HTR-8/SVneo (cell line): ENCODE measurements at regions not wholly inside any gene's neighbourhood (a gene's known extent, or its start where the extent isn't known, plus 50 kb on each side); places are given as distances from the start of the nearest gene placed in this dataset.

Experiments used
- DNase-seq: peaks from one replicate; pipeline ENCODE4 v3.0.0; 2011; ENCODE audit warnings: low spot score, mixed read lengths; ENCODE audit not compliant: insufficient read length
- FAIRE-seq: peaks from 2 replicates; lab custom pipeline; 2011; peaks lifted over from hg19 to GRCh38; lab: Jason Lieb, UNC

DNA sequence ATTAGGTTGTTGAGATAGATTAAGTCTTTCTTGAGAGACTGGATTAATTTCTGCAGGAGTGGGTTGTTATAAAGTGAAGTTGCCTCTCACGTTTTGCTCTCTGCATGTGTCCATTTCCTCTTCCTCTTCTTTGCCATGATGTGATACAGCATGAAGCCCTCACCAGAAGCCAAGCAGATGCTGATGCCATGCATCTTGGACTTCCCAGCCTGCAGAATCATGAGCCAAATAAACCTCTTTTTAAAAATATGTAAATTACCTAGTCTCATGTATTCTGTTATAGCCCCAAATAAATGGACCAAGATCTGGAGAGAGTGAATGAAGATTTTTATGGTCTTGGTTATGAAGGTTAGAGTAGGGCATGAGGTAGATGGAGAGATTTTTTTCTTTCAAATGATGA is 111.6 kb upstream of the MAN1A1 start:
- FAIRE-seq: no peak
- DNase-seq: no peak

DNA sequence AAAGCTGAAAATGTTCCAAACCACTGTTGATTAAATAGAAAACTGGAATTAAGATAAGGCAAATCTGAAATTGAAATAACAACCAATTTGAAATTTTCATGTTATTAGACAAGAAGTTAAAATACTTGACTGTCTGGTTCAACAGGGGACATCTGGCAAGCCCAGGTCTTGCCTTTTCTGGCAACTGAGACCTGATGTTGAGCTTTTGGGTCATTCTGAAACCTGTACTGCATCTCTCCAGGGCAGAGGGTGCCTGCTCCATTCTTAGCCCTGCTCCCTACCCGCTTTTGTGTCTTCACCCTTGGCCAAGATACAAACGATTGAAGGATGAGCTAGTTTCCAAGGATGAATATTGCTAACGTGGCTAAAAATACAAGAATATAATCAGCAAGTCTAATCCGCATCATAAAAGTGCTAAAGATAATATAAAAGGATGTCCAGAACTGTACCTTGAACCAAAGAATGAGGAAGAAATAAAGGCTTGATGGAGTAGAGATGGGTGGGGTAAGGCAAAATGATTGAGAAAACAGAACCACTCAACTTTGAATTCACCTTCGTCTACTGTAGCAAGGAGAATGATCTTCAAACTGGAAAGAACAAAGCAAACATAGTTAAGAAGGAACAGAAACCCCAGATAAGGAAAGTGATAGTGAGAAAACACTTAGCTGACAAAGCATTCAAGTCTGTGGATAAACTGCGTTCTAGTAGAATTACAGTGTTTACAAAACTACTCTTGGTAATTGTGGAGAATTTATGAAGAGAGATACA is 109.8 kb upstream of the MAN1A1 start:
- FAIRE-seq (no peak), DNase-seq (no peak)

DNA sequence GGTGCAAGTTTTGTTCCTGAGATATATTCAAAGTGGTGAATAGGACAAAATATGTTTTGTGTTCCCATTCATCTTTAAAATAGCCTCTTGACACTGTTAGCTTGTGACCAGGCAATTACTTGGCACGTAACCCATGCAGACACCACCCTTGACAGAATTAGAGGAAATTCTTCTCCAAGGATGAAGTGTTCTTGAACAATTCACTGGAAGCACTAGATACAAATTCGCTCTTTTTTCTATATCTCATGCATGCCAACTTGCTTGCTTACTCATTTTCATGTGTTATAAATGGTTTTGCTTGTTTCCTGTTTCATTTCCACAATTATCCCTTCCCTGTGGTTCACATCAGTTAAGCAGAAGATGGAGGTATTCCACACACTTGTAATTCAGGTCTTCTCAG is 105.2 kb upstream of the MAN1A1 start:
- DNase-seq (no peak), FAIRE-seq (no peak)

DNA sequence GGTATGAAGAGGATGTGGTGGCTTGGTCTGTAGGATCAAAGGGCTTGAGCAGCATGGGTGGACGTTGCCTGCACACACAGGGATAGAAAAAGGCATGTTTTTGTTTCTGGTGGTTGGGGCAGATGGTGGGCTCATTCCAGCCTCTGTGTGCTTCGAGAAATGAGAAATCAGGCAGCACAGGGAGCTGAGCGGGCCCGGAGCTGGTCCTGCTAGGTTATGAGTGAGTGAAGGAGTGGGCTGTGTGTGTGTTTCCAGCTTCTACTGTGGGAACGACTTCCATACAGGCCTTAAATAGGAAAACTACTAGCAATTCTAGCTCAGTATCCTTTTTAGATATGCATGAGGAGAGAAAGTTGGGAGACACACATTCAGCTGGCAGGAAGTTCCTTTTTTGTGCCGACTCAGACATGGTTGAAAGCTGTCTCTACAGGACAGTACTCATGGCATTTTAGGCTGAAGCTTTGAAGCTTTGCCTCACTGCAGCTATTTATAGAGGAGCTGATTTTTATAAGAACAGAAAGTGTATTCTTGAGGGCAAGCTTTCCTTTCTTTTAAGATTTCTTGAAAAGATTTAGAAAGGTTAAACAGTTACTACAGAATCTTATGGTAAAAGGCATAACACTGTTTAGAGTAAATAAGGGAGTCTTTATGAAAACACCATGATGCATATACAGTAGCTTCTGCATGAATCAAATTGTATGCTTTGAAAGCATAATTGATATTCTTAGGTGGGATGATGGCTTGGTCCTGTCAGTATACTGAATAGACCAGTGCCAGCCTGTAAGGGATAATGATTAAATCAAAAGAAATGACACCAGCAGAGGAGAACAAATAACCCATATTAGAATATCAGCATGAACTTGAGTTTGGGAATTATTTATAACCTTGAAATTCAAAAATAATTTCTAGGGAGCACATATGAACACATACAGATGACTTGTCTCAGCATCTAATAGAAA is 104.0 kb upstream of the MAN1A1 start:
- FAIRE-seq (no peak), DNase-seq (no peak)

DNA sequence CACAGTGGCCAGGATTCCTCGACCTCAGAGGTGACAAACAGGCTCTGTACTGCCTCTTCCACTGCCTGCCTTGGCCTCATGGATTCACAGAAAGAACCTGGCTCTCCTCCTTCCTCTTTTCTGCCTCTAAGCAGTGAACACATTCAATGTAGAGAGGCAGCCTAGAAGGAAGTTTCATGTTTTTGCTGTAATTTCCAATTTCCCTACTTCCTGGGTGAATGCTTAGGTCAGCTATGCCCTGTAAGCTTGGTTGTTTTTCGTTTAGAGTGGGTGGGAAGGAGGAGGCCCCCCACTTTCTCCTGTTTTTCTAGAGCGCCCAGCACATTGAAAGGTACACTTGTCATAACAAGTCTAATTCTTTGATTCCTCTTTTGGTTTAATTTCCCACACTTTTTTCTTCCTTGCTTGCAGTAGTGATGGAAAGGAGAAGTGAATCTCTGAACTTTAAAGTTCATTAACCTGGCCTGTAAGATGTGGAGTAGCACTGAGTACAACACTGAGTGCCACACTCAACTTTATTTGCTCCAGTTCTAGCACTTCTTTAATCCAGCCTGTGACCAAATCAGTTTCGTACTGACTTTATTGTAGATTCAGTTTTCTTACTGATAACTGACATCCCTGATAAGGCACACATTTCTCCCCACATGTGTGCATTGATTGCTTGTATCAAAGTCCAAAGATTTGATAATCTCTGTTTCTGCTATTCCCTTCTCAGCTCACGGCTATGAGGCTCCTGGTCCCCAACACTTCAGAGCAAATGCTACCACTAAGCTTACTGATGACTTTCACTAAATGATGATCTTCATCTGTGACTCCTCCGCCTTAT is 100.0 kb upstream of the MAN1A1 start:
- no peak for FAIRE-seq
- no peak for DNase-seq

DNA sequence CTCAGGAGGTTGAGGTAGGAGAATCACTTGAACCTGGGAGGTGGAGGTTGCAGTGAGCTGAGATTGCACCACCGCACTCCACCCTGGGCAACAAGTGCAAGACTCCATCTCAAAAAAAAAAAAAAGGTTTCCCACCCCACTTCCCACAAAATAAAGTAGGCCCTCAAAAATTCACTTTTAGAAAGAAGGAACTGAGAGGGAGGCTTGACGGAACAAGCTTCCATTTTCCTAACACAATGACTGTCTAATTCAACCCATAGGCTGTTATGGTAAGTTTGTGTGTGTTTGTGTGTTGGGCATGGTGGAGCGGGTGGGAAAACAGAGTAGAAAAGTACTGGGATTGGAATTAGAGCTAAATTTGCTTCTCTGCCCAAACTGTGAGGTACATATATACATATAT is 98.4 kb upstream of the MAN1A1 start:
- no peak for FAIRE-seq

DNA sequence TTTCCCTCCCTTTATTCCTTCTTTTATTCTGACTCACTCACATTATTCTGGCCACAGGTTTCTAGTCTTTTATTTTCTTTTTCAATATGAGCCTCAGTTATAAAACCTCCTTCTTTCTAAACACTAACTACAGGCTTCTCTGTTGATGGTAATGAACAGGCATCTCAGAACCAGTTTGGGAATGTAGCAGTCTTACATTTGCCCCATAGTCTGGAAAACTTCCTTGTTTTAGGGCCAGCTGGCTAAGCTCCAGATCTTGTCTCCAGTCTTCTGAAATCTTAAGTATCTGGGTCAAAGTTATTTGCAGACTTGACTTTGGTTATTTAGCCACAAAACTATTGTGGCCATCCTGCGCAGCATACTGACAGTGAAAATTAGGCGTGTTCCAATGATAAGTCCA is 97.0 kb upstream of the MAN1A1 start:
- DNase-seq (no peak), FAIRE-seq (no peak)

More for the DNA sequence above, 98.4 kb upstream of the MAN1A1 start:
- no peak for DNase-seq

DNA sequence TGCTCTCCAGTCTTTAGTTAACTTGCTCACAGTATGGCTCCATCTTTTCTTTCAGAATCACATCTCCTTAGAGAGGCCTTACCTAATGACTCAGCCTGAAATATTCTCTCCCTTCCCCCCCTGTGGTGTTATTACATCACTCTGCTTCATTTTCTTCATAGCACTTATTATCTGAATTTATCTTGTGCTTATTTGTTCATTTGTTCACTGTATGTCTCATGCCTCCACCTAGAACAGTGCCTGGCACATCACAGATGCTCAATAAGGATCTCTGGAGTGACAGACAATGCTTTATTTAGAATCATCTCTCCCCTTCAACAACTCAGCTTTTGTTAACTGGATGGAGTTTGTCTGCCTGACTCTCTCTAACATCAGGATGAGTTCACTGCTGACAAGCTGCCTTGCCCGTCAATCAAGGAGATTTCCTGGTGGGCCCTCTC is 96.6 kb upstream of the MAN1A1 start:
- no peak for FAIRE-seq
- DNase-seq: no peak

DNA sequence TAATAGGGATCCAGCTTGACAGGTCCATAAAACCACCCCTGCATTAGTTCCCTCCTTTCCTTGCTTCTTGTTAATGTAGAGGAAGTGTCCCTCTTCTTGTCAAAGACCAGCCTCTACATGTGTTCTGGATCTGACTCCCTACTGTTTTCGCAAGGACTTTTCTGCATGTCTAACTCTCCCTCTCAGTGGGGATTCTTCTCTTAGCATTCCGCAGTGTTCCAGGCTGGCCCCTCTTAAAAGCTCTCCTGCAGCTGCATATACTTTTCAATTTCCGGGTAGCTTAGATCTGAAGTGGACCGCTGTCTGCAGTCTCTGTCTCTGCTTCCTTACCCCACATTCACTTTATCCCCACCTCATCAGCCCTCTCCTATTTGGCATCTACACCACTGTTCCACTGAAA is 96.1 kb upstream of the MAN1A1 start:
- DNase-seq: no peak

DNA sequence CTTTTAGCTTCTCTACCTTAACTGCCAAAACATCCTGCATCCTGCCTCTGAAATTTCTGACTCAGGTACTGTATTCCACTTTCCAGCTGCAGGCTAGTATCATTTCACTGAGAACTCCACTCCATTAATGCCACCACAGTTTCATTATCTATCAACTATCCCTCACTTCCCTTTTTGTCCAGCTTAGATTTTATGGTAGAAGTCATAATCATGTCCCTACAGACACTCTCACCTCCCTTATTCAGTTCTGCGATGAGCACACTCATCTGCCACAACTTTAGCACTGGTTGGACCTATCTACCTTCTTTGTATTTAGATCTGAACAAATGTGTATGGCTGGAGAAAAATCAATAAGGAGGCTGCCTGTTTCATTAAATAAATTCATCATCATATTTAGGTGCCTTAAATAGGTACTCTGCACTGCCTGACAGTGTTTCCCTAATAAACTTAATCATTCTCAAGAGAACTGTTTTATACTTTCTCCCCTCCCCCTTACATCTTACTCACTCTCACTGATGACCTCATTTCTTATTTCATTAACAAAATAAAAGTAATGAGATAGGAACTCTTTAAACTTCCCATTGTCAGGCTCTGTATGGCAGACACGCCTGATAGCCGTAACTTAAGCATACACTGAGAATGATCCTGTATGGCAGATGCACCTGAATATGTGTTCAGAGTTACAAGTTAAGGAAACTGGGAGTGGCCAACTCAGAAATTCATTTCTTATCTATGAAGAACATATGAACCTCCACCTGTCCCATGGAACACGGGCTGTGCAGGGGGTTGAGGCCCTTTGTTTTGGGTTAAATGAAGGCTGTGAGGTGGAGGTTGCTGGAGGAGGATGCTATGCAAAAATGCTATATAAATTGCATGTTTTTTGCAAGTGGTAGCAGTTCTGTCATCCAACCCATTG is 95.3 kb upstream of the MAN1A1 start:
- DNase-seq: no peak
- FAIRE-seq: no peak

More for the DNA sequence above, 96.1 kb upstream of the MAN1A1 start:
- no peak for FAIRE-seq

DNA sequence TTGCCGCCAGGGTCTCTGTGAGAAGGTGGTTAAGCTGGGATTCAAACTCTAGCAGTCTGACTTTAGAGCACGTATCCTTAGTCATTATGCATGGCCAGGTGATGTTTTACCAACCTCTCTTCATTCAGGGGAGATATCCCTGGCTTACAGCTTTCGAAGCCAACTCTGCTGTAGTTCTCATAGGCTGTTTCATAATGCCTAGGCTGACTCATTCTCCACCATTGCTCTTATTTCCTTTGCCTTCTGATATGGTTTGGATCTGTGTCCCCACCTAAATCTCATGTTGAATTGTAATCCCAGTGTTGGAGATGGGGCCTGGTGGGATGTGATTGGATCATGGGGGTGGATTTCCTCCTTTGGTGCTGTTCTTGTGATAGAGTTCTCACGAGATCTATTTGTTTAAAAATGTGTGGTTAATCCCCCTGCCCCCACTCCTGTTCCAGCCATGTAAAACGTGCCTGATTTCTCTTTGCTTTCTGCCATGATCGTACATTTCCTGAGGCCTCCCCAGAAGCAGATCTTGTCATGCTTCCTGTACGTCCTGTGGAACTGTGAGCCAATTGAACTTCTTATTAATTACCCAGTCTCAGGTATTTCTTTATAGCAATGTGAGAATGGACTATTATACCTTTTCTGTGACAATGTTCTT is 94.6 kb upstream of the MAN1A1 start:
- FAIRE-seq (no peak), DNase-seq (no peak)

DNA sequence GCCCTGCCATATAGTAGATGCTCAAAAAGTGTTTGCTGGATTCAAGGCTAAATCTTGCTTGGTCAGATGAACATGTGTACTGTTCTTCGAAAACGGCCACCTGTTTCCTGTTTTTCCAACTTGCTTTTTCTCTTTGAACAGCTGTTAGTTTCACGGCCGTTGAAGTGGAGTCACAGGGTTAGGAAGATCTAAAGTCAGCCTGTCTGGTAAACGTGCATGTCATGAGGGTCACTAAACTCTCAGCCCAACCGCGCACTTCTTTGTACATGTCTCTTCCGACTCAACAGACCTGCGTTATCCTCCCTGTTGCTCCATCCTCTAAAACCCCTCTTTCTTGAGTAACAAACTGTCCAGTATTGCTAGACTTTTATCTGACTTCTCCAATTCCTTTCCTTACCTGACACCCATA is 93.2 kb upstream of the MAN1A1 start:
- no peak for FAIRE-seq
- DNase-seq: no peak

DNA sequence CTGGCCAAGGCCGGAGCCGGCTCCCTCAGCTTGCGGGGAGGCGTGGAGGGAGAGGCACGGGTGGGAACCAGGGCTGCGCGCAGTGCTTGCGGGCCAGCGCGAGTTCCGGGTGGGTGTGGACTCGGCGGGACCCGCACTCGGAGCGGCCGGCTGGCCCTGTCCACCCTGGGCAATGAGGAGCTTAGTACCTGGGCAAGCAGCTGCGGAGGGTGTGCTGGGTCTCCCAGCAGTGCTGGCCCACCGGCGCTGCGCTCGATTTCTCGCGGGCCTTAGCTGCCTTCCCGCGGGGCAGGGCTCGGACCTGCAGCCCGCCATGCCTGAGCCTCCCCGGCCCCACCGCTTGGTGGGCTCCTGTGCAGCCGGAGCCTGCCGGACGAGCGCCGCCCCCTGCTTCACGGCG is 91.4 kb upstream of the MAN1A1 start:
- no peak for FAIRE-seq
- DNase-seq: no peak

DNA sequence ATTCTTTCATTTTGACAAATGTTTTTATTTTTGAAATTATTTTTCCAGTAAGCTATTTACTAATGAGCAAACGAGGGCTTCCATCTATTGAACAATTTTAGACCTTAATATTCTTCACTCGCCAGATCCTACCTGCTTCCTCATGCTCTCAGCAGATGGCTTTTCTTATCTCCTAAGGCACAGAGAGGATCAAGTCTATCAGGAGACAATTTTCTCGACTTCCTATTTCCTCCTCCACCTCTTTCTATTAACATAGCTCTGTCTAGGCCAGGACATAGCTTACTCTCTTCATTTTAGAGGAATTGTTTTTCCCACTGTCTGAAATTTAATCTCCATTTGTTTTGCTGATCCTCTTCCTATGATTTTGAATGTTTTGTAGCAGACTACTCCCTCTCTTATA is 87.0 kb upstream of the MAN1A1 start:
- DNase-seq (no peak), FAIRE-seq (no peak)

DNA sequence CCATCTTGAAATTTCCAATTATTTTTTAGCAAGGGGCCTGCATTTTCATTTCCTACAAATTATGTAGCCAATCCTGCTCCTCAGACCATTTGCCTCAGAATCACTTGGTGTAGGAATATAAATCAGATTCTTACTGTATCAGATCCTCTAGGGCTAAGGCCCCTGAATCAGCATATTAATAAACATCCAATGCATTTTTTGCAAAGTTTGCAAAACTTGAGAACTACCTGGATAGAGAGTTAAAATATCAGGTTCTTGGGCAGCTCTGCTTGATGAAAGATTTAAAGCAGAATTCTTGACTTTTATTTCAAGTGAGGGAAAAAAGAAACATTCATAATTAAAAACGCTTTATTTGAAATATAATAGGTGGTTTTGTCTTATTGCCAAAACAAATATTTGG is 82.2 kb upstream of the MAN1A1 start:
- DNase-seq (no peak), FAIRE-seq (no peak)

DNA sequence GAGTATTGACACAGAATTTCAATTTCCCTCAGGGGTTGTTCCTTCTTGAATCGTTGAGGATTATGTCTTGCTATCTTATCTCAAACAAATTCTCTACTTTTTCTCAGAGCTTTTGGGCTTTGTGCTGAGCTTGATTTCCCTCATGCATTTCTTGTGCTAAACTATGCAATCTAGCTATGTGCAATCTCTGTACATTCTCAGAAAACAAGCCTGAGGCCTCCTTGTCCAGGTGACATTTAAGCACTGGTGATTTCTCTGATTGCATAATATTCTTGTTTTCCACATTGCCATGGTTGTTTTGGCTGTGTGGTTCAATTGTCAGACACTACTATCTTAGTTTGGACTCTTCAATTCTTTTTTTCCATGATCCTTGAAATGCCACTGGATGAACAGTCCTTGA is 81.2 kb upstream of the MAN1A1 start:
- DNase-seq: no peak
- FAIRE-seq: no peak

DNA sequence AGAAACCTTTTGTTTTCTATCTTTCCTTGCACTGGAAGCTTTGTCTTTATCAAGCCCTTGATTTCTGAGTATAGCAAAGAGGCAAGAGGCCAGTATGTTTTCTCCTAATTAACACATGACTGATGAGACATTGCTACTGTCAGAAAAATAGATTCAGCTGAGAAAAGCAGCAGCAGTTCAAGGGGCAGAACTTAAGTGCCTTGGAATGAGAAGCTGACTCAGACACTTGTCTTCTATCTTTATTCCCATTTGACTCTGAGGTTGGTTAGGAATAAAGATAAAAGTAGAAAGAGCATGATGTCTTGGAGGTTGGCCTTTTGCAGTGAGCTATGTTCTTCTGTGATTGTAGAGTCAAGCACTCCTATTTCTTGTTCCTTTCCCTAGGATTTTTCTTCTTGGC is 79.1 kb upstream of the MAN1A1 start:
- FAIRE-seq: no peak
- no peak for DNase-seq

DNA sequence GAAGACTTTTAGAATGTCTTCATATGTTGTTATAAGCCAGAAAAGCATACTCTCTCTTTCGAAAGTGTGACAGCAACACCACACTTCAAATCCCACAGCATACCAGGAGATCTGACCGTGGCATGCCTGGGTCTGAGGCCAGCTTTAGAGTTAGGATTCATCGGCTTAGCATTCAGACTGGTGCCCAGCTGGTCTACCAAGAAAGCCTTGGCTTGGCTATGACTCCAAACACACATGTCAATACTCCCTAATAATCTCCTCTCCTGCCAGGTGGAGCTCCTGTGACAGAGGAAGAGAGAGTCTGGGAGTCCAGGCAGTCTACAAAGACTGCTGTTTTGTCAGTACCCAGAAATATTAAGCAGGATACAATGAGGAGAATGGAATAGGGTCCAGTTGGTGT is 77.1 kb upstream of the MAN1A1 start:
- FAIRE-seq (no peak), DNase-seq (no peak)

DNA sequence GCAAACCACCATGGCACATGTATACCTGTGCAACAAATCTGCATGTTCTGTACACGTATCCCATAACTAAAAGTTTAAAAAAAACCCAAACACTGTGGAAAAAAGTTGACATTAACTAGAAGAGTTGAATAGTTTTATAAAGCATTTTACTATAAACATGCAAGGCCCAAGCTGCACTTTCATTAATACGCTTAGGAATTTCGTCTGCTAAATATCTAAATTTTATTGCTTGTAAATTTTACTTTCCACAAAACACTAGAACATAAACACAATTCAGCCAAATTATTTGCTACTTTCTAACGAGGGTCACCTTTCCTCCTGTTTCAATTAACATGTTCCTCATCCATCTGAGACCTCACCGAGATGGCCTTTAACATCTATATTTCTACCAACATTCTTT is 74.4 kb upstream of the MAN1A1 start:
- FAIRE-seq: no peak
- DNase-seq: no peak
